Endothelial cell (in vitro differentiated cells): ENCODE measurements at regions not wholly inside any gene's neighbourhood (a gene's known extent, or its start where the extent isn't known, plus 50 kb on each side); places are given as distances from the start of the nearest gene placed in this dataset.

Source experiments
- DNase-seq: peaks from one replicate; pipeline ENCODE4 v3.0.0; 2021; ENCODE audit warnings: low spot score
- H3K27ac Mint-ChIP-seq: one replicate; pipeline ENCODE4 v1.8.0; 2021; ENCODE audit warnings: mixed read lengths, inconsistent platforms; ENCODE audit not compliant: unreplicated experiment
- H3K27me3 Mint-ChIP-seq: one replicate; pipeline ENCODE4 v1.8.0; 2021; ENCODE audit warnings: mild to moderate bottlenecking, moderate library complexity, mixed read lengths, inconsistent platforms; ENCODE audit not compliant: unreplicated experiment
- H3K36me3 Mint-ChIP-seq: one replicate; pipeline ENCODE4 v1.8.0; 2021; ENCODE audit warnings: mild to moderate bottlenecking, low read depth, mixed read lengths, inconsistent platforms; ENCODE audit not compliant: unreplicated experiment
- H3K4me1 Mint-ChIP-seq: one replicate; pipeline ENCODE4 v1.8.0; 2021; ENCODE audit warnings: mild to moderate bottlenecking, mixed read lengths, inconsistent platforms; ENCODE audit not compliant: unreplicated experiment
- H3K4me3 Mint-ChIP-seq: one replicate; pipeline ENCODE4 v1.8.0; 2021; ENCODE audit warnings: mild to moderate bottlenecking, mixed read lengths, inconsistent platforms; ENCODE audit not compliant: unreplicated experiment
- H3K9me3 Mint-ChIP-seq: one replicate; pipeline ENCODE4 v1.8.0; 2021; ENCODE audit warnings: mixed read lengths, inconsistent platforms; ENCODE audit not compliant: unreplicated experiment
- TF ChIP-seq, protein P1 (sequence below): fragments of 200-600 bp; sonication (generic); IDR thresholded peaks from one replicate; pipeline ENCODE4 v1.5.0; 2021; ENCODE audit warnings: antibody characterized with exemption; ENCODE audit not compliant: unreplicated experiment

DNA sequence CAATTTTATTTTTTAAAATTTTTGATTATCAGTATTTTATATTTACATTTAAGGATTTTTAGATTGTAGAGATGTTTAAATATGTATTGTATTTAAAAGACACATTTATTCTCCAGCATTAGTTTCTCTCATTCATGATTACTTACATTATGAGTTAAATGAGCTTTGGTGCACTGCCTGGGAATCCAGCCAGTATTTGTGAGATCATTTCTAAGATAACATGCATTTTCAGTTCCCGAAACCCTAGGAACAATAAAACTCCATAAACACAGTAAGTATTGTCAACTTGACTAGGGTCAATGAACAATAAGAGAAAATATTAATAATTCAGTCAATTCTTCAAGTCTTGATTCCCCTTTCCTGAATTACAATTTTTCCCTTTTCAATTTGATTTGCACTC lies 403.3 kb downstream of the PLK2 start:
- Mint-ChIP-seq H3K27me3 (peaks cover 2% of the 10 kb centered on the region), H3K4me1 (peaks cover 20% of the 10 kb centered on the region), H3K4me3 (no peak overlapping the region), H3K9me3 (no peaks in the 10 kb centered on the region), H3K36me3 (no peaks in the 10 kb centered on the region), H3K27ac (no peak overlapping the region)
- TF ChIP-seq, protein P1, sequence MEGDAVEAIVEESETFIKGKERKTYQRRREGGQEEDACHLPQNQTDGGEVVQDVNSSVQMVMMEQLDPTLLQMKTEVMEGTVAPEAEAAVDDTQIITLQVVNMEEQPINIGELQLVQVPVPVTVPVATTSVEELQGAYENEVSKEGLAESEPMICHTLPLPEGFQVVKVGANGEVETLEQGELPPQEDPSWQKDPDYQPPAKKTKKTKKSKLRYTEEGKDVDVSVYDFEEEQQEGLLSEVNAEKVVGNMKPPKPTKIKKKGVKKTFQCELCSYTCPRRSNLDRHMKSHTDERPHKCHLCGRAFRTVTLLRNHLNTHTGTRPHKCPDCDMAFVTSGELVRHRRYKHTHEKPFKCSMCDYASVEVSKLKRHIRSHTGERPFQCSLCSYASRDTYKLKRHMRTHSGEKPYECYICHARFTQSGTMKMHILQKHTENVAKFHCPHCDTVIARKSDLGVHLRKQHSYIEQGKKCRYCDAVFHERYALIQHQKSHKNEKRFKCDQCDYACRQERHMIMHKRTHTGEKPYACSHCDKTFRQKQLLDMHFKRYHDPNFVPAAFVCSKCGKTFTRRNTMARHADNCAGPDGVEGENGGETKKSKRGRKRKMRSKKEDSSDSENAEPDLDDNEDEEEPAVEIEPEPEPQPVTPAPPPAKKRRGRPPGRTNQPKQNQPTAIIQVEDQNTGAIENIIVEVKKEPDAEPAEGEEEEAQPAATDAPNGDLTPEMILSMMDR = no peak
- no peak for DNase-seq

DNA sequence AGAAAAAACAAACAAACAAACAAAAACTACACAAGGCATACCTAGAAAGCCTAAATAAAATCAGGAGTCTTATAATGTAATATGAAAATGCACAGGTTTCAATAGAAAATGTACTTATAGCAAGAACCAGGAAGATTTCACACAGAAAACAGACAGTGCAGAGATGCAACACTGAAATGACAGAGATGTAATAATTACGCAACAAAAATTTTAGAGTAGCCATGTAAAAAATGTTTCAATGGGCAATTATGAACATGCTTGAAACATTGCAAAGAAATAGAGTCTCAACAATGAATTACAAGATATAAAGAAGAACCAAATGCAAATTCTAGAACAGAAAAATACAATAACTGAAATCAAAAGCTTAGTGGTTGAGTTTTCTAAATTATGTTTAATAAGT lies 405.9 kb downstream of the PLK2 start:
- no peaks in the 10 kb centered on the region for H3K36me3 Mint-ChIP-seq
- no peaks in the 10 kb centered on the region for H3K27me3 Mint-ChIP-seq
- H3K4me3 Mint-ChIP-seq = no peak overlapping the region
- TF ChIP-seq, protein P1 = no peak
- H3K4me1 Mint-ChIP-seq = peaks cover 7% of the 10 kb centered on the region
- DNase-seq = no peak
- H3K27ac Mint-ChIP-seq = no peak overlapping the region
- H3K9me3 Mint-ChIP-seq = no peaks in the 10 kb centered on the region

DNA sequence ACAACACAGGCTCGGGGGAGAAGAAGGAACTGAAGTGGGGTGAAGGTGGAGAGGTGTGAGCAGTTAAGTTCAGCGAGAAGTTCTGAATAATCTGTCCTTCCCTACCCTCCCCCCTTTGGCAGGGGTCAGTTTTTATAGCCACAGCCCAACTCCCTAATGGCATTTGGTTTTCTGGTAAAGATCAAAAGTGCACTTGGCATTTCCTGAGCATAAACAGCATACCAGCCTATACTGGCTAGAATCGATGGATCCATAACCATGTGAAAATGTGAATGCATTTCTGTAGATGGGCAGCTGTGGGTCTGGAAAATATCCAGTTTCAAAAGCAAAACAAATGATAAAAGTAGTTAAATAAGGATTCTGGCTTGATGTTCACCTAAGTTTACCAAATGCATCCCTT lies 410.9 kb downstream of the PLK2 start:
- H3K27me3 Mint-ChIP-seq = peaks cover 3% of the 10 kb centered on the region

DNA sequence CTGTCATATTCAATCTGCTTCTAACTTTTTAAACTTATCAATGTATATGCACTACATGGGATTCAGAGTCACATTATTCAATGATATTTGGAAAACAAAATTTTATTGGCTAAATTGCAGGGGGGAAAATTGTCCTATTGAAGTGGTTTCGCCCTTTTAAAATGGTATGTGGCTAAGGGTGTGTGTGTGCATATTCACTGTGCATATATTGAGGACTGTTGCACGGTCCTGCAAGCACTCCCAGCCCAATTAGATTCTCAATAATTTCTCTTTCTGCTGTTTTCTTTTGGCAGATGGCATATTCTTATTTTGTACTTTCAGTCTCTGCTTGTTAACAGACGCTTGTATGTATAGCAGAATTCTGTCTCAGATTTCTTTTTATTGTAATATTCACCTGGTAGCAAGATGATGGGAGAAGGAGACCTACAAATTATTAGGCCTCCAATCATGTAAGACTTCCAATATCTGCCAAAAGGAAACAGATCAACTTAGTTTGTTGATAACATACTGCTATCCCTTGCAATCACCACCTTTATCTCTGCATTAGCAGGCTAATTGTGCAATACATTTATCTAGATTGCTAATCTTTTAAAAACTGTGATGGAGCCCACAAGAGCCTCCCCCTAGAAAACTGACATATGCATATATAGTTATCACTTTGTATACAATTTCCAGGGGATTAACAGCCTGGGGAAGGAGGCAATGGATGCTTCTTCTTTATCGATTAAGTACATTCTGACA lies 411.5 kb downstream of the PLK2 start:
- Mint-ChIP-seq H3K9me3 (no peaks in the 10 kb centered on the region), H3K27me3 (peaks cover 3% of the 10 kb centered on the region), H3K36me3 (no peaks in the 10 kb centered on the region), H3K27ac (no peak overlapping the region), H3K4me3 (no peak overlapping the region), H3K4me1 (peaks cover 3% of the 10 kb centered on the region)
- TF ChIP-seq, protein P1 = no peak
- DNase-seq = no peak

More for the DNA sequence above, 410.9 kb downstream of the PLK2 start:
- H3K36me3 Mint-ChIP-seq = no peaks in the 10 kb centered on the region
- H3K27ac Mint-ChIP-seq = no peak overlapping the region
- H3K4me1 Mint-ChIP-seq = peaks cover 5% of the 10 kb centered on the region
- no peak overlapping the region for H3K4me3 Mint-ChIP-seq
- DNase-seq = no peak
- TF ChIP-seq, protein P1 = no peak
- H3K9me3 Mint-ChIP-seq = no peaks in the 10 kb centered on the region

DNA sequence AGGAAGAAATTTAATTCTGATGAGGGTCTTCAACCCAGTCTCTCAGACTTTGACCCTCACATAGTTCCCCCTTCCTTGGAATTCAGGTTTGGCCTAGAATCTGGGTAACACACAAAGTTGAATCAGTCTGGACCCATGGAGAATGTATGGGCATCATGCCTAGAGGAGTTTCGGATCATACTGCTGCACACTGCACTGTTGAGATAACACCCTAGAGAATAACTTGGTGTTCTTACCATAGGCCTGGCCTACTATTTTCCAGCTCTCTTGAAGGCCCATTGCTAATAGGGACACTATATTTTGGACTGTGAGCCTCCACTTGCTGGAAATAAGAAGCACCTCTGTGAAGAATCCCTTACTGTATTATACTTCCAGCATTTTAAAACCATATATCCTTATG lies 413.5 kb downstream of the PLK2 start:
- H3K4me1 Mint-ChIP-seq = no peaks in the 10 kb centered on the region
- TF ChIP-seq, protein P1 = no peak
- no peak for DNase-seq
- no peak overlapping the region for H3K4me3 Mint-ChIP-seq
- H3K9me3 Mint-ChIP-seq = no peaks in the 10 kb centered on the region
- no peak overlapping the region for H3K27ac Mint-ChIP-seq
- H3K36me3 Mint-ChIP-seq = no peaks in the 10 kb centered on the region
- peaks cover 3% of the 10 kb centered on the region for H3K27me3 Mint-ChIP-seq
